ENCODE measurements at regions not wholly inside any gene's neighbourhood (a gene's known extent, or its start where the extent isn't known, plus 50 kb on each side); places are given as distances from the start of the nearest gene placed in this dataset.

DNA sequence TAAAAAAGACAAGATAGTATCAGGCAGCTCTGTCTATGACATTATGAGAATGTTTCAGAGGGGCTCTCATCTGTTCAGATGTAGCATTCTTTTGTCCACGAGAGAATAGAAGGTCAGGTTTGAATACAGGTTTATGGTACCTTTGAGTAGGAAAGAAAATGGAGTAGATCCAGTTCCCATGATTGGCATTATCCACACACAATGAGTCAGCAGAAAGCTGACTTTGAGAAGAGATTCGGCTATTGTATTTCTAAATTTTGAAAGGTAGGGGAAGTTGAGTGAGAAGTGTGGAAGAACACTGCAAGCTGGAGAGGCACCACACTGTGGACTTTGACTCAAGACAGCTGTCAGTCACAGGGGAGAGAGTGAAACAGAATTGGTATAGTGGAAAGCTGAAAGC, 135.4 kb downstream of the SYT10 start:
- Histone ChIP-seq H3K9me3 (ENCODE audit: control insufficient read depth in 1 of 2, insufficient read depth in 1 of 2, low read length in 2 of 2) (no peaks in the 10 kb centered on the region), H3K27me3 (ENCODE audit: control insufficient read depth in 1 of 2, insufficient read depth in 2 of 2, low read length in 2 of 2) (no peaks in the 10 kb centered on the region), H3K4me3 (ENCODE audit: low read length) (no peak overlapping the region), H3K27ac (ENCODE audit: low read depth in 1 of 2, low read length in 2 of 2) (no peak overlapping the region), H3K36me3 (ENCODE audit: insufficient read depth, low read length) (no peaks in the 10 kb centered on the region), H3K4me1 (ENCODE audit: insufficient read depth, low read length) (no peaks in the 10 kb centered on the region)
- H3K4me1 Mint-ChIP-seq (ENCODE audit: low read depth): no peaks in the 10 kb centered on the region
- ChIA-PET CTCF (no interaction called here), POLR2A (no interaction called here)
- ATAC-seq (ENCODE audit: poor library complexity): no peak
- no peaks in the 10 kb centered on the region for H3K27me3 Mint-ChIP-seq
- TF ChIP-seq, protein P1, sequence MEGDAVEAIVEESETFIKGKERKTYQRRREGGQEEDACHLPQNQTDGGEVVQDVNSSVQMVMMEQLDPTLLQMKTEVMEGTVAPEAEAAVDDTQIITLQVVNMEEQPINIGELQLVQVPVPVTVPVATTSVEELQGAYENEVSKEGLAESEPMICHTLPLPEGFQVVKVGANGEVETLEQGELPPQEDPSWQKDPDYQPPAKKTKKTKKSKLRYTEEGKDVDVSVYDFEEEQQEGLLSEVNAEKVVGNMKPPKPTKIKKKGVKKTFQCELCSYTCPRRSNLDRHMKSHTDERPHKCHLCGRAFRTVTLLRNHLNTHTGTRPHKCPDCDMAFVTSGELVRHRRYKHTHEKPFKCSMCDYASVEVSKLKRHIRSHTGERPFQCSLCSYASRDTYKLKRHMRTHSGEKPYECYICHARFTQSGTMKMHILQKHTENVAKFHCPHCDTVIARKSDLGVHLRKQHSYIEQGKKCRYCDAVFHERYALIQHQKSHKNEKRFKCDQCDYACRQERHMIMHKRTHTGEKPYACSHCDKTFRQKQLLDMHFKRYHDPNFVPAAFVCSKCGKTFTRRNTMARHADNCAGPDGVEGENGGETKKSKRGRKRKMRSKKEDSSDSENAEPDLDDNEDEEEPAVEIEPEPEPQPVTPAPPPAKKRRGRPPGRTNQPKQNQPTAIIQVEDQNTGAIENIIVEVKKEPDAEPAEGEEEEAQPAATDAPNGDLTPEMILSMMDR (IDR thresholded peaks at IDR 0.05): no peak
- H3K4me3 Mint-ChIP-seq: no peak overlapping the region
- no peak for DNase-seq
- no peaks in the 10 kb centered on the region for H3K36me3 Mint-ChIP-seq (ENCODE audit: low read depth)
- no peak overlapping the region for H3K27ac Mint-ChIP-seq
- intact Hi-C loops (cut with DNase I, micrococcal nuclease): no loop called here
- H3K9me3 Mint-ChIP-seq: peaks cover 7% of the 10 kb centered on the region

DNA sequence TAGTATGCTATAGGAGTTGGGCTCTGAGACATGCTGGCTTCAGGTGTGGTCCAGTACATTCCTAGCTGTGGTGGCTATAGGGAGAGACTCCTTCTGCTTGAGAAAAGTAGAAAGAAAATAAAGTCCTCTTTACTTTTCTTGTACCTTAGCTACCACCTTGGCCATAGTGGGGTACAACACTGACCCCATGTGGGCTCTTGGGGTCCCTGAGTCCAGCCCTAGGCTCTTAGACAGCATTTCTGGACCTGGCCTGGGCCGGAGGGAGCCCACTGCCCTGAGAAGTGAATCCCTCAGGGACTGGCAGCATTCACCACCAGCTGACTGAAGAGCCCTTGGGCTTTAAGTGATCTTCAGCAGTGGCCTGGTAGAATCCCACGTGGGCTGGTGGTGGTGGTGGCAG, 143.1 kb downstream of the SYT10 start:
- Mint-ChIP-seq H3K27ac (no peak overlapping the region), H3K36me3 (ENCODE audit: low read depth) (no peaks in the 10 kb centered on the region), H3K4me1 (ENCODE audit: low read depth) (no peaks in the 10 kb centered on the region), H3K27me3 (no peaks in the 10 kb centered on the region), H3K9me3 (peaks cover 10% of the 10 kb centered on the region), H3K4me3 (no peak overlapping the region)
- peaks cover 0 to 4% of the 10 kb centered on the region in 2 experiments for H3K9me3 ChIP-seq (ENCODE audit: control insufficient read depth in 1 of 2, insufficient read depth in 1 of 2, low read length in 2 of 2)
- ChIA-PET CTCF (no interaction called here), POLR2A (no interaction called here)
- no peak overlapping the region for H3K27ac ChIP-seq (ENCODE audit: low read depth in 1 of 2, low read length in 2 of 2)
- intact Hi-C loops (cut with DNase I, micrococcal nuclease): no loop called here
- H3K4me3 ChIP-seq (ENCODE audit: low read length): no peak overlapping the region
- DNase-seq: no peak
- H3K27me3 ChIP-seq (ENCODE audit: control insufficient read depth in 1 of 2, insufficient read depth in 2 of 2, low read length in 2 of 2): no peaks in the 10 kb centered on the region
- H3K4me1 ChIP-seq (ENCODE audit: insufficient read depth, low read length): no peaks in the 10 kb centered on the region
- TF ChIP-seq, protein P1 (IDR thresholded peaks at IDR 0.05): no peak
- no peaks in the 10 kb centered on the region for H3K36me3 ChIP-seq (ENCODE audit: insufficient read depth, low read length)
- ATAC-seq (ENCODE audit: poor library complexity): no peak

DNA sequence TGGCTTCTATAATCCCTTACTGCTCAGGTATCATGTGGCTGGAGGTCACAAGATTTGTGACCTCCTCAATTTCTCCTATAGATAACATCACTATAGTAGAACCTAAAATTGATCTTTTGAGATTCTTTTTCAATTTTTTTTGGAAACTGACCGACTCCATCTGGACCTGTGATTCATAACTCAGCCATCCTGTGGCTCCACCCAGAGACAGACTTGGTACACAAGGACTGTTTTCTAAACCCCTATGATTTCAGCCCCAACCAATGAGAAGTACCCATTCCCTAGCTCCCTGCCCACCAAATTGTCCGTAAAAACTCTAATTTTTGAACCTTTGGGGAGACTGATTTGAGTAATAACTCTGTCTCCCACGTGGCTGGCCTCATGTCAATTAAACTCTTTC, 148.9 kb downstream of the SYT10 start:
- no peaks in the 10 kb centered on the region for H3K4me1 ChIP-seq (ENCODE audit: insufficient read depth, low read length)
- ChIA-PET CTCF (no interaction called here), POLR2A (no interaction called here)
- H3K36me3 ChIP-seq (ENCODE audit: insufficient read depth, low read length): no peaks in the 10 kb centered on the region
- H3K4me3 ChIP-seq (ENCODE audit: low read length): no peak overlapping the region
- H3K9me3 ChIP-seq (ENCODE audit: control insufficient read depth in 1 of 2, insufficient read depth in 1 of 2, low read length in 2 of 2): no peaks in the 10 kb centered on the region
- ATAC-seq (ENCODE audit: poor library complexity) (no peak), DNase-seq (no peak)
- H3K27ac Mint-ChIP-seq: no peak overlapping the region
- H3K36me3 Mint-ChIP-seq (ENCODE audit: low read depth): no peaks in the 10 kb centered on the region
- TF ChIP-seq, protein P1 (IDR thresholded peaks at IDR 0.05): no peak
- H3K27me3 Mint-ChIP-seq: no peaks in the 10 kb centered on the region
- no peaks in the 10 kb centered on the region for H3K4me1 Mint-ChIP-seq (ENCODE audit: low read depth)
- no peaks in the 10 kb centered on the region for H3K27me3 ChIP-seq (ENCODE audit: control insufficient read depth in 1 of 2, insufficient read depth in 2 of 2, low read length in 2 of 2)
- intact Hi-C loops (cut with DNase I, micrococcal nuclease): no loop called here
- H3K9me3 Mint-ChIP-seq: peaks cover 7% of the 10 kb centered on the region
- no peak overlapping the region for H3K4me3 Mint-ChIP-seq
- no peak overlapping the region for H3K27ac ChIP-seq (ENCODE audit: low read depth in 1 of 2, low read length in 2 of 2)

Data from CD4-positive, alpha-beta T cell (primary cell).